ENCODE measurements at regions not wholly inside any gene's neighbourhood (a gene's known extent, or its start where the extent isn't known, plus 50 kb on each side); places are given as distances from the start of the nearest gene placed in this dataset.

- in situ Hi-C loops (cut with MboI; ENCODE audit: low pct_unique_long_range_greater_than_20kb, low sequenced_read_pairs) = no loop called here
- no peak for DNase-seq
Observed at GRCh38 chr15:62889141-62889661, 153.3 kb upstream of the TPM1 start.

- DNase-seq = no peak
- in situ Hi-C loops (cut with MboI; ENCODE audit: low pct_unique_long_range_greater_than_20kb, low sequenced_read_pairs) = no loop called here
Observed at GRCh38 chr15:62889734-62890505, 152.6 kb upstream of the TPM1 start.

GRCh38 chr15:62894322-62895085 is 148.0 kb upstream of the TPM1 start:
- in situ Hi-C loops (cut with MboI; ENCODE audit: low pct_unique_long_range_greater_than_20kb, low sequenced_read_pairs) = no loop called here
- no peak for DNase-seq

- in situ Hi-C loops (cut with MboI; ENCODE audit: low pct_unique_long_range_greater_than_20kb, low sequenced_read_pairs) = no loop called here
- no peak for DNase-seq
Observed at GRCh38 chr15:62895139-62895866, 147.2 kb upstream of the TPM1 start.

GRCh38 chr15:62895905-62896316 is 146.6 kb upstream of the TPM1 start:
- no peak for DNase-seq
- in situ Hi-C loops (cut with MboI; ENCODE audit: low pct_unique_long_range_greater_than_20kb, low sequenced_read_pairs) = no loop called here

GRCh38 chr15:62896380-62896866 is 146.1 kb upstream of the TPM1 start:
- in situ Hi-C loops (cut with MboI; ENCODE audit: low pct_unique_long_range_greater_than_20kb, low sequenced_read_pairs) = no loop called here
- DNase-seq = no peak

GRCh38 chr15:62896969-62897486 is 145.5 kb upstream of the TPM1 start:
- DNase-seq = no peak

GRCh38 chr15:62897634-62898033 is 144.9 kb upstream of the TPM1 start:
- DNase-seq = no peak
- in situ Hi-C loops (cut with MboI; ENCODE audit: low pct_unique_long_range_greater_than_20kb, low sequenced_read_pairs) = no loop called here

More at GRCh38 chr15:62896969-62897486, 145.5 kb upstream of the TPM1 start:
- in situ Hi-C loops (cut with MboI; ENCODE audit: low pct_unique_long_range_greater_than_20kb, low sequenced_read_pairs) = no loop called here

- in situ Hi-C loops (cut with MboI; ENCODE audit: low pct_unique_long_range_greater_than_20kb, low sequenced_read_pairs) = no loop called here
- DNase-seq = no peak
Observed at GRCh38 chr15:62899090-62899493, 143.5 kb upstream of the TPM1 start.

GRCh38 chr15:62900071-62900802 is 142.3 kb upstream of the TPM1 start:
- no peak for DNase-seq
- in situ Hi-C loops (cut with MboI; ENCODE audit: low pct_unique_long_range_greater_than_20kb, low sequenced_read_pairs) = no loop called here

GRCh38 chr15:62901087-62901486 is 141.5 kb upstream of the TPM1 start:
- no peak for DNase-seq
- in situ Hi-C loops (cut with MboI; ENCODE audit: low pct_unique_long_range_greater_than_20kb, low sequenced_read_pairs) = no loop called here

- in situ Hi-C loops (cut with MboI; ENCODE audit: low pct_unique_long_range_greater_than_20kb, low sequenced_read_pairs) = no loop called here
- peak; percentile 29 for DNase-seq
Observed at GRCh38 chr15:62901909-62902546, 140.5 kb upstream of the TPM1 start.

GRCh38 chr15:62902821-62903220 is 139.7 kb upstream of the TPM1 start:
- in situ Hi-C loops (cut with MboI; ENCODE audit: low pct_unique_long_range_greater_than_20kb, low sequenced_read_pairs) = no loop called here
- no peak for DNase-seq

GRCh38 chr15:62903437-62903836 is 139.1 kb upstream of the TPM1 start:
- in situ Hi-C loops (cut with MboI; ENCODE audit: low pct_unique_long_range_greater_than_20kb, low sequenced_read_pairs) = no loop called here
- DNase-seq = no peak

- DNase-seq = no peak
- in situ Hi-C loops (cut with MboI; ENCODE audit: low pct_unique_long_range_greater_than_20kb, low sequenced_read_pairs) = no loop called here
Observed at GRCh38 chr15:62904041-62904910, 138.3 kb upstream of the TPM1 start.

- in situ Hi-C loops (cut with MboI; ENCODE audit: low pct_unique_long_range_greater_than_20kb, low sequenced_read_pairs) = no loop called here
- DNase-seq = no peak
Observed at GRCh38 chr15:62906627-62907026, 135.9 kb upstream of the TPM1 start.

GRCh38 chr15:62907275-62907674 is 135.3 kb upstream of the TPM1 start:
- in situ Hi-C loops (cut with MboI; ENCODE audit: low pct_unique_long_range_greater_than_20kb, low sequenced_read_pairs) = no loop called here
- DNase-seq = no peak

All from KBM-7 (cell line).